Epithelial cell of esophagus (primary cell): ENCODE measurements at regions not wholly inside any gene's neighbourhood (a gene's known extent, or its start where the extent isn't known, plus 50 kb on each side); places are given as distances from the start of the nearest gene placed in this dataset.
A peak's percentile ranks its signal among the peaks of the same experiment; 100 is the strongest.

Experiments
- DNase-seq: peaks from one replicate; pipeline ENCODE4 v3.0.0; 2010; ENCODE audit warnings: low read depth
- H3K4me3 ChIP-seq: 2 replicates; pipeline ENCODE4 v1.5.1; 2011; ENCODE audit warnings: mild to moderate bottlenecking, low read length, control low read depth
- TF ChIP-seq, protein P1 (sequence below): IDR thresholded peaks from 2 replicates; pipeline ENCODE4 v1.5.1; 2011; ENCODE audit warnings: low read depth, mild to moderate bottlenecking, low read length, control low read depth, inconsistent platforms; ENCODE audit not compliant: insufficient read depth; ENCODE audit errors: missing control alignments

DNA sequence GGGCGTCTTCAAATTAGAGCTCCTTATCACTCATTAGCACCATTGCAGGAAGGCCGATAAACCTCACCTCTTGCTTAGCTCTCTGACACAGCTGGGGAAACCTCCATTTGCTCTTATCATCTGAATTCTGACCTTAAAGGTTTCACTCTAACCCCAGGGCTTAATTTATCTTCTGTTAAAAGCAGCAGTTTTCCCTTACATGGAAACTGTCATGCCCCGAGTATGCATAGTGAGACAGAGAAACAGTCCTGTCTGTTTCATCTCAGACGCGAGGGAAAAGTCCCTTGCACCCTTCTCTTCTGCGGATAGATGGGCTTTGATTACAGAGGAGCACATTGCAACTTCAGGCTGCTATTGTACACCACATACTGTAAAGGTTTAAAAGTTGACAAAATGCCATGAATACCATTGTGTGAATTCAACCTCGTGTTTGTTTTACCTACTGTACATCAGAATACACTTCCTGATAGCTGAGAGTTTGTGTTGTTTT lies 191.5 kb upstream of the BMP2 start:
- TF ChIP-seq, protein P1, sequence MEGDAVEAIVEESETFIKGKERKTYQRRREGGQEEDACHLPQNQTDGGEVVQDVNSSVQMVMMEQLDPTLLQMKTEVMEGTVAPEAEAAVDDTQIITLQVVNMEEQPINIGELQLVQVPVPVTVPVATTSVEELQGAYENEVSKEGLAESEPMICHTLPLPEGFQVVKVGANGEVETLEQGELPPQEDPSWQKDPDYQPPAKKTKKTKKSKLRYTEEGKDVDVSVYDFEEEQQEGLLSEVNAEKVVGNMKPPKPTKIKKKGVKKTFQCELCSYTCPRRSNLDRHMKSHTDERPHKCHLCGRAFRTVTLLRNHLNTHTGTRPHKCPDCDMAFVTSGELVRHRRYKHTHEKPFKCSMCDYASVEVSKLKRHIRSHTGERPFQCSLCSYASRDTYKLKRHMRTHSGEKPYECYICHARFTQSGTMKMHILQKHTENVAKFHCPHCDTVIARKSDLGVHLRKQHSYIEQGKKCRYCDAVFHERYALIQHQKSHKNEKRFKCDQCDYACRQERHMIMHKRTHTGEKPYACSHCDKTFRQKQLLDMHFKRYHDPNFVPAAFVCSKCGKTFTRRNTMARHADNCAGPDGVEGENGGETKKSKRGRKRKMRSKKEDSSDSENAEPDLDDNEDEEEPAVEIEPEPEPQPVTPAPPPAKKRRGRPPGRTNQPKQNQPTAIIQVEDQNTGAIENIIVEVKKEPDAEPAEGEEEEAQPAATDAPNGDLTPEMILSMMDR: no peak
- DNase-seq: peak; percentile 20

DNA sequence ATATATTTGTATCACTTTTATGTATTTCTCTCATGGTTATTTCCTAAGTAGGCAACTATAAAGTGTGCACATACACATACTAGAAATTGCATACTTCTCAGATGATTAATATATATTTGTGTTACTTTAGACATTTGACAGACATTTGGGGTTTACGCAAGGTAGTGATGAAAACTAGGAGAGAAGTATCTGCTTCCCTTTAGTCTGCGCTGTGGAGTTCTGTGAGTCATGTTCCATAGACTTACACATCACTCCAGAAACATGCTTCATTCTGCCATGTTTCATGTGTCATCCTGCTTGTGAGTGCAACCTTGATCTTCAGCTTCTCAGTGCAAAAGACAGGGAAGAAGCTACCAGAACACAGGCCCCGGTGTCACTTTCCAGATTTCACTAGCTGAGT lies 200.7 kb upstream of the BMP2 start:
- peak; percentile 99 for DNase-seq
- TF ChIP-seq, protein P1: no peak
- H3K4me3 ChIP-seq: no peak overlapping the region

More for the DNA sequence above, 191.5 kb upstream of the BMP2 start:
- H3K4me3 ChIP-seq: no peak overlapping the region

DNA sequence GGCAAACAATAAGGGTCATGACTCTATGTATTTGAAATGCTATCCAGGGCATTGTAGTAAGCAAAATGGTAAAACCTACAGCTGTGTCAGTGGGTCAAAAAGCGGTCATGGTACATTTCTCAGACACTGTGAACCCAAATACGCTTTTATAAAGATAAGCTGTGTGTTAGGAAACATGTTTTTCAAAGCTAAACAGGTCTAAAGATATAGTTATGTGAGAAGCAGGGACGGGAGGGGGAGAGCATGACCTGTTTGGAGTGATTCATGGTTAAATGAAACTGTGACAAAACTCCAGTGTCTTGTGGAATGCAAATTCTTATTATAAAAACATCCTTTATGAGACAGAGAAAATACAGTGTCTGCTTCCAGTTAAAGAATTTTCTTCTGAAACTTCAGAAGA lies 205.4 kb upstream of the BMP2 start:
- TF ChIP-seq, protein P1: no peak
- no peak overlapping the region for H3K4me3 ChIP-seq
- DNase-seq: peak; percentile 91

DNA sequence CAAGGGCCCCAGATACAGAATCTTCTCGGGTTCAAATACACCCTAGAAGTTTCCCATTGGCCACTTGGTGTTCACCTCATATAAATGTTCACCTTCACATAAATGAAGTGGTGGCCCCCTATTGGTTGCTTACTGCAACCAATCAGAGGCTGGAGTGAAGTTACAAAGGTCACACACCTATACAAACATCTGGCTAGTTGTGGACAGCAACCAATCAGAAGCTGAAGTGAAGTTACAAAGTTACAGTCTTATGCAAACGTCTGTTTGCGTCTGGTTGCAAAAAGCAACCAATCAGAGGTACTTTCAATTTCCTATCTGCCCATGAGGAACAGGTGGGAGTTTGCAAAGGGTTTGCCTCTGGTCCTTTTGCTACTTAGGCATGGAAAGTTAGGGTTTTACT lies 206.5 kb upstream of the BMP2 start:
- no peak overlapping the region for H3K4me3 ChIP-seq
- TF ChIP-seq, protein P1: no peak
- DNase-seq: no peak

DNA sequence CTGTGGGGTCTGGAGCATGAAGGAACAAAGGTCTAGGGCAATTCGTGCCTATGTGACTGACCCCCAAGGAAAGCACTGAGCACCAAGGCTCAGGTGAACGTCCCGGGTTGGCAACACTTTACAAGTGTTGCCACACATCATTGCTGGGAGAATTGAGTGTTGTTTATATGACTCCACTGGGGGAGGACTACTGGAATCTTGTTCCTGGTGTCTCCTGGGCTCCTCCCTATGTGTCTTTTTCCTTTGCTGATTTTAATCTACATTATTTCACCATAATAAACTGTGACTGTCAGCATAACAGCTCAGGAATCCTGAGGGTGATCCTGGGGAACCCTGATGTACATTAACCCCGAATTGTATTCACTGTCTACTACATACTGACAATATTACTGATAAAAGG lies 207.7 kb upstream of the BMP2 start:
- TF ChIP-seq, protein P1: no peak
- no peak overlapping the region for H3K4me3 ChIP-seq
- peak; percentile 54 for DNase-seq

DNA sequence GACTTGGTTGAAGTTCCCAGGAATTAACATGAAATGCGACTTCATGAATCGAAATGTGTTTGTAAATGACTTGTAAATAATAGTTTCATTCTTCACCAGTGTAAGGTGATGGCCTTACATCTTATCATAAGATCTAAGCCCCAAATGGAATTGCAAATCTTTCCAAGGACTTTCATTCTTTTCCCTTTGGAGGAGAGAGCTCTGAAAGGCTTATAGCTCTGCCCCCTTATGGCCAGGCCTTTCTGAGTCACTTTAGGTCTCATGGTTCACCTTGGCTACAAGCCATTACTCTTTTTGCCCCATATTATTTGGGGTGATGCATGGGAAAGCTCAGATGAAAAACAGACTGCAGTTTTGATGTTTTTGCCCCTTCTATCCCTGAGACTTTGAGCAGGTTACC lies 209.1 kb upstream of the BMP2 start:
- TF ChIP-seq, protein P1: no peak
- H3K4me3 ChIP-seq: no peak overlapping the region
- peak; percentile 29 for DNase-seq

DNA sequence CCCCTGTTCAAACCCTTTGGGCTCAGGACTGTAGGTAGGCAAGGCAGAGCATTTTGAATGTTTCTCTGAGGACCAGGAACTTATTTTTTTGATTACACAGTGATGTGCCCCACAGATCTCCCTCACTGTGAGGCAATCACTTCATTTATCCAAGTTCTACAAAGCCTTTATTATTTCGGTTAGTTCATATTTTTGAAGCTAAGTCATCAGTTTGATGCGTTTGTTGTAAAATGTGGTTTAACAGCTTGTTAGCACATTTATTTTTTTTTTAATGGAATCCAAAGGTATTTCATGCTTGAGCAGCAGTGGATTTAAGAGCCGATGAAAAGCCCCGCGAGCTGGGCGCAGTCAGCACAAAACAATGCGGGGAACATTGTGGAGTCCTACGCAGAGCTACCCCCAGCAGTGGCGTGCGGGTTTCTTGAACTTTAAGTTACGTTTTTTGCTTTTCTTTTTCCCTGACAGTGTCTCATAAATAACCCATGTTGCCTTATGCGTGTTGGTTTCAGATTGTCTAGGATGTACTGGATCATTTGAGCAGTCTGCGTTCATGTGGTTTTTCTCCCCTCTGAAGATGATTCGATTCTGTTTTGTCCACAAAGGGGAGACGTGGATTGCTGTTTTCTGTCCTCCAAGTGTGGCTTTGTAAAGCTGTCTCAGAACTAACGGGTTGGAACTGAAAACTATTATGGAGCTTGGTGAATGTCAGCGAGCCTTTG lies 233.6 kb upstream of the BMP2 start:
- DNase-seq: peak; percentile 38
- peak overlapping the region; percentile 15 for H3K4me3 ChIP-seq
- TF ChIP-seq, protein P1: no peak
